Smooth muscle cell (in vitro differentiated cells): ENCODE measurements at regions not wholly inside any gene's neighbourhood (a gene's known extent, or its start where the extent isn't known, plus 50 kb on each side); places are given as distances from the start of the nearest gene placed in this dataset.

Source experiments
- DNase-seq: peaks from one replicate; lab custom pipeline; 2025; ENCODE audit not compliant: unreplicated experiment; lab: John Stamatoyannopoulos, UW
- H2AFZ ChIP-seq: fragments of 200-600 bp; sonication (generic); 2 replicates; pipeline ENCODE4 v1.6.0; 2016; ENCODE audit warnings: antibody characterized with exemption, low read depth, mild to moderate bottlenecking
- H3F3A ChIP-seq: fragments of 200-600 bp; sonication (generic); 2 replicates; pipeline ENCODE4 v1.6.0; 2017; ENCODE audit warnings: antibody characterized with exemption, low read depth
- H3K27ac ChIP-seq: fragments of 200-600 bp; sonication (generic); 2 replicates; pipeline ENCODE4 v1.5.1; 2016; ENCODE audit warnings: low read depth, mild to moderate bottlenecking
- H3K27me3 ChIP-seq: fragments of 200-600 bp; sonication (generic); 2 replicates; pipeline ENCODE4 v1.6.1; 2016; ENCODE audit warnings: low read depth, mild to moderate bottlenecking
- H3K36me3 ChIP-seq: fragments of 200-600 bp; sonication (generic); 2 replicates; pipeline ENCODE4 v1.5.1; 2016; ENCODE audit warnings: low read depth
- H3K4me1 ChIP-seq: fragments of 200-600 bp; sonication (generic); 2 replicates; pipeline ENCODE4 v1.5.1; 2016; ENCODE audit warnings: low read depth
- H3K4me2 ChIP-seq: fragments of 200-600 bp; sonication (generic); 2 replicates; pipeline ENCODE4 v1.6.0; 2016; ENCODE audit warnings: mild to moderate bottlenecking
- H3K4me3 ChIP-seq: fragments of 200-600 bp; sonication (generic); 2 replicates; pipeline ENCODE4 v1.5.1; 2016; ENCODE audit warnings: mild to moderate bottlenecking
- H3K79me2 ChIP-seq: fragments of 200-600 bp; sonication (generic); 2 replicates; pipeline ENCODE4 v1.6.0; 2016; ENCODE audit warnings: low read depth, mild to moderate bottlenecking
- H3K9ac ChIP-seq: fragments of 200-600 bp; sonication (generic); 2 replicates; pipeline ENCODE4 v1.6.0; 2016; ENCODE audit warnings: low read depth
- H3K9me3 ChIP-seq: fragments of 200-600 bp; sonication (generic); replicated peaks from 2 replicates; pipeline ENCODE4 v1.5.1; 2016; ENCODE audit warnings: low read depth
- H4K20me1 ChIP-seq: fragments of 200-600 bp; sonication (generic); 2 replicates; pipeline ENCODE4 v1.6.0; 2016; ENCODE audit warnings: low read depth
- WGBS: methylation state at CpG from one replicate; pipeline ENCODE4 v1.1.7; 2016; ENCODE audit warnings: low lambda C conversion rate; 5-methylcytosine and 5-hydroxymethylcytosine counted together
- TF ChIP-seq, protein P1 (sequence below): fragments of 200-600 bp; sonication (generic); IDR thresholded peaks from 2 replicates; pipeline ENCODE4 v1.5.1; 2017; ENCODE audit warnings: borderline replicate concordance, mild to moderate bottlenecking, antibody characterized with exemption; ENCODE audit not compliant: insufficient read depth, poor library complexity, severe bottlenecking

DNA sequence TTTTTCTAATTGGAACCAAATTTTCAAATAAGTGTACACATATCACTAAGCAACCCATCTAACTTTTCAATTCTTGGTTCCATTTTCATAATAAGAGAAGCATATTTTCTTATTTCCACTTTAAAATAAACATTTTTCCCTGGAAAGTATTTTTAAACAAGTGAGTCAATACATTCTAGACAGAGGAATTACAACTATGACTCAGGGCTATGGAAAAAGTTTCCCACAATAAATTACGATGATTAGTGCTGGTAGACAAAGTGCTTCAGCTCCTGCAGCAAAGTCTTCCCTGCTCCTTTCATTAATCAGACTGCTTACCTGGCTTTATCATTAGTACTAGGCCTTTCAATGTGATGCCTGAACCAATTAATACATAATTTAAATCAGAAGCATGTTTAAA is 322.5 kb downstream of the HACE1 start:
- WGBS: 0% methylated on average over 1 of the region's 1 CpG
- DNase-seq: no peak

DNA sequence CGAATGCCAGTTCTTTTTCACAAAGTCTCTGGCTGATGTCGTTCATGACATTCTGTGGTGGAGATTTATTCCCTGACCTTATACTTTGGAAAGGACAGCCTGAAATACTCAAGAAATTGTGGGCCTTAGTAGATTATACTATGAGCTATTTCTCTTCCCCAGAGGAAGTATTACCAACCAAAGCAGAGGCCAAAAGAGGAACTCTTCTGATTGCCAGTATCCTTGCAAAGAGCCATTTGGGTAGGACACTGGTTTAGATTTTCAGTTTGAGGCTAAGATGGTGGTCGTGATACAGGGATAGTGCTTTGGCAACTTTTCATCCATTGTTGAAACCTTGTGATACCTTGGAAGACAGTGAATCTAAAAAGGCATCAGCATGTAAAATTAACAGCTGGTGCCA is 327.3 kb downstream of the HACE1 start:
- H3K27ac ChIP-seq: no peak overlapping the region
- WGBS: 84% methylated on average over 3 of the region's 3 CpGs
- no peak overlapping the region for H3K4me2 ChIP-seq
- TF ChIP-seq, protein P1, sequence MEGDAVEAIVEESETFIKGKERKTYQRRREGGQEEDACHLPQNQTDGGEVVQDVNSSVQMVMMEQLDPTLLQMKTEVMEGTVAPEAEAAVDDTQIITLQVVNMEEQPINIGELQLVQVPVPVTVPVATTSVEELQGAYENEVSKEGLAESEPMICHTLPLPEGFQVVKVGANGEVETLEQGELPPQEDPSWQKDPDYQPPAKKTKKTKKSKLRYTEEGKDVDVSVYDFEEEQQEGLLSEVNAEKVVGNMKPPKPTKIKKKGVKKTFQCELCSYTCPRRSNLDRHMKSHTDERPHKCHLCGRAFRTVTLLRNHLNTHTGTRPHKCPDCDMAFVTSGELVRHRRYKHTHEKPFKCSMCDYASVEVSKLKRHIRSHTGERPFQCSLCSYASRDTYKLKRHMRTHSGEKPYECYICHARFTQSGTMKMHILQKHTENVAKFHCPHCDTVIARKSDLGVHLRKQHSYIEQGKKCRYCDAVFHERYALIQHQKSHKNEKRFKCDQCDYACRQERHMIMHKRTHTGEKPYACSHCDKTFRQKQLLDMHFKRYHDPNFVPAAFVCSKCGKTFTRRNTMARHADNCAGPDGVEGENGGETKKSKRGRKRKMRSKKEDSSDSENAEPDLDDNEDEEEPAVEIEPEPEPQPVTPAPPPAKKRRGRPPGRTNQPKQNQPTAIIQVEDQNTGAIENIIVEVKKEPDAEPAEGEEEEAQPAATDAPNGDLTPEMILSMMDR: no peak
- H3F3A ChIP-seq: no peaks in the 10 kb centered on the region
- no peaks in the 10 kb centered on the region for H3K27me3 ChIP-seq
- H3K9ac ChIP-seq: no peak overlapping the region
- no peaks in the 10 kb centered on the region for H3K36me3 ChIP-seq
- peaks cover 6% of the 10 kb centered on the region for H3K4me1 ChIP-seq
- H2AFZ ChIP-seq: no peak overlapping the region
- no peaks in the 10 kb centered on the region for H3K9me3 ChIP-seq
- H3K4me3 ChIP-seq: no peak overlapping the region
- H4K20me1 ChIP-seq: no peaks in the 10 kb centered on the region
- no peak for DNase-seq
- no peaks in the 10 kb centered on the region for H3K79me2 ChIP-seq

More for the DNA sequence above, 322.5 kb downstream of the HACE1 start:
- H3F3A ChIP-seq: no peaks in the 10 kb centered on the region
- TF ChIP-seq, protein P1: no peak
- peak overlapping the region; percentile 30 for H3K4me2 ChIP-seq
- H3K27ac ChIP-seq: peak overlapping the region; percentile 78
- no peak overlapping the region for H2AFZ ChIP-seq
- H3K4me1 ChIP-seq: peaks cover 10% of the 10 kb centered on the region
- no peaks in the 10 kb centered on the region for H3K79me2 ChIP-seq
- H4K20me1 ChIP-seq: no peaks in the 10 kb centered on the region
- H3K4me3 ChIP-seq: no peak overlapping the region
- H3K27me3 ChIP-seq: no peaks in the 10 kb centered on the region
- no peaks in the 10 kb centered on the region for H3K9me3 ChIP-seq
- H3K36me3 ChIP-seq: no peaks in the 10 kb centered on the region
- no peak overlapping the region for H3K9ac ChIP-seq

DNA sequence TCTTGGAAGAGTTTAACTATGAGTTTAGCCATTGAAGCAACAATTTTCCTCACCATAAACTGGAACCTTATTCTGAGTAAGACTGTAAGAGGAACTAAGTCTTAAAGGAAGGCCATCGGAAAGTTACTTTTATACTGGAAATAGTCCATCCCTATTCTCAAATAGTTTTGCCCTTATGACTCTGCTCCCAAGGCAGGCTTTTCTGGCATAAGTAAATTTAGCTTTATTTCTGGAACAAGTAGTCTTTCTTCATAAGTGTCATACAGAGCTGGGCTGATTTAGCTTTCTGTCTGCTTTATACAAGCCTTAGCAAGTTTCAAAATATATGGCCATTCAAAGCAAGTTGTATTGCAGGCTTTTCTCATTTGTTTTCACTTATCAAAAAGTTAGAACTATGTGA is 328.1 kb downstream of the HACE1 start:
- H3K27me3 ChIP-seq: no peaks in the 10 kb centered on the region
- H3K9me3 ChIP-seq: no peaks in the 10 kb centered on the region
- H3K4me3 ChIP-seq: no peak overlapping the region
- no peak for DNase-seq
- no peaks in the 10 kb centered on the region for H3K36me3 ChIP-seq
- no peak overlapping the region for H3K9ac ChIP-seq
- H2AFZ ChIP-seq: no peak overlapping the region
- H3F3A ChIP-seq: no peaks in the 10 kb centered on the region
- H3K4me1 ChIP-seq: peaks cover 6% of the 10 kb centered on the region
- H3K4me2 ChIP-seq: no peak overlapping the region
- WGBS: 84% methylated on average over 1 of the region's 1 CpG
- TF ChIP-seq, protein P1: no peak
- H3K27ac ChIP-seq: no peak overlapping the region
- no peaks in the 10 kb centered on the region for H4K20me1 ChIP-seq
- H3K79me2 ChIP-seq: no peaks in the 10 kb centered on the region

DNA sequence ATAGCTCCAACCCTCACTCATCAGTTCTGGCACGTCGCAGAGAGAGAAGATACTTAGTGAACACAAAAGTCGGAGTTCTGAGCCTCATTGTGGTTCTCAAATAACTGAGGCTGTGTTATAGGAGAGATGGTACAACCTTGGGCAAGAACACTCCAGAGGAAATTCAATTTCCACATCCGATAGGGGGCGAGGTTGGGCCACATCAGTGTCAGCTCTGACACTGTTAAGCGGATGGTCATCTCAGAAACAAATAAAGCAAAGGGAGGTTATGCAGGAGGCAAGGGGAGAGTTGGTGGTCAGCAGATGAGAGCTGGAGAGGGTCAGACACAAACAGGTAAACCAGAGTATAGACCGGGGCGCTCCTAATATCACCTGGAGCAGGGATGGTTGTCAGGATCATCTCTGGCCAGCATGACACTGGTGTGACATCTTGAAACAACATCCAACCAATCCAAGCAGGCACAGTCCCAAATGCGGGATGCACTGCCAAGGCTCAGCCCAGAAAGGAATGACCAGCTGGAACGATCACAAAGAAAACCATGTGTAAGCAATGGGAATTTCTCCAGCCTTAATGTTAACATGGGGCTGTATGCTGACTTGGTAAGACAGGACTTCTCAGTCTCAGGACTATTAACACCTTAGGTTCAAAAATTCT is 331.8 kb downstream of the HACE1 start:
- no peak overlapping the region for H2AFZ ChIP-seq

More for the DNA sequence above, 331.8 kb downstream of the HACE1 start:
- Histone ChIP-seq H4K20me1 (no peaks in the 10 kb centered on the region), H3K4me2 (no peak overlapping the region), H3K9me3 (no peaks in the 10 kb centered on the region), H3K79me2 (no peaks in the 10 kb centered on the region), H3K27ac (no peak overlapping the region), H3K9ac (no peak overlapping the region), H3K36me3 (no peaks in the 10 kb centered on the region), H3K4me3 (no peak overlapping the region), H3K4me1 (no peaks in the 10 kb centered on the region), H3F3A (no peaks in the 10 kb centered on the region), H3K27me3 (no peaks in the 10 kb centered on the region)
- no peak for DNase-seq
- TF ChIP-seq, protein P1: peak; percentile 38
- 59% methylated on average over 10 of the region's 10 CpGs for WGBS
